Fibroblast of upper back skin (primary cell): ENCODE measurements at regions not wholly inside any gene's neighbourhood (a gene's known extent, or its start where the extent isn't known, plus 50 kb on each side); places are given as distances from the start of the nearest gene placed in this dataset.

ENCODE experiments used
- DNase-seq: peaks from one replicate; pipeline ENCODE4 v3.0.0-alpha.2; 2013

- DNase-seq, result no peak
These were observed 239.3 kb downstream of the GRIA2 start for GRCh38 chr4:157459785-157460184.

- DNase-seq, result no peak
These were observed 226.7 kb downstream of the GRIA2 start for GRCh38 chr4:157447195-157447594.

- no peak for DNase-seq
These were observed 223.5 kb downstream of the GRIA2 start for GRCh38 chr4:157444014-157444413.

DNA sequence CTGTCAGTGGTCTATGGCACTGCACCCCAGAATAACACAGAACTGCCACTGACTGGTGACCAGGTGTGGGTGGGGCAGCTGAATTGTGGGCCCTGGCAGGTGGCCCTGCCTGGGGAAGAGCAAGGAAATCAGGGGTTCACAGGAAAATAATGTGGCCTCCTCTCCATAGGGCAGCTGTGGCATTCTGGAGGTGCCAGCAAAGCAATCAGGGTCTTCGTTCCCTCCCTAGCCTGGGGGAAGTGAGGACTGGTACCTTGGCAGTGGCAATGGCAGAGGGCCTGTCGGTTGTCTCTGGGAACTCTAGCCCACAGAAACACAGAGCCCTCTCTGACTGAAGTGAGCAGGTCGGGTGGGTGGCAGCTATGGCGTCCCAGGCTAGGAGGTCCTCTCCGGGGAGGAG, 223.0 kb downstream of the GRIA2 start:
- DNase-seq, result no peak

GRCh38 chr4:157425897-157426296, 205.4 kb downstream of the GRIA2 start:
- DNase-seq, result no peak

- DNase-seq, result no peak
These were observed 203.0 kb downstream of the GRIA2 start for GRCh38 chr4:157423526-157424020.

DNA sequence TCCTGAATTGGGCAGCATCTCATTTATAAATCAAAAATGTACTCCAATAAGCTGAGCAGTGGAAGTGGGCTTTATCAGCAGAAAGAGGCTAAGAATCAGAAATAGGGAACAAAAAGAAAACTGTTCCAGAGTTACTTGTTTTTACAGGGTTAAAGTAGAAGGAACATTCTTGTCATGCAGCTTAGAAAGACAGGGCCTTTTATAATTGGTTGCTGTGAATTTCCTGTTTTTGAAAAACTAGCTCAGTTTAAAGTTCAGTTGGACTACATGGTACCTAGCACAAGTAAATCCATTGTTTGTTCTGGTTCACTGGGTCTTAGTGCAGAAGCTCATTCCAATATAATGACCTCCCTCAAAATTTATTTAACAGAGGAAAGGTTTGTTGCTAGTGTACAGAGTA, 200.8 kb downstream of the GRIA2 start:
- no peak for DNase-seq
